Cardiac fibroblast (primary cell): ENCODE measurements at regions not wholly inside any gene's neighbourhood (a gene's known extent, or its start where the extent isn't known, plus 50 kb on each side); places are given as distances from the start of the nearest gene placed in this dataset.
A peak's percentile ranks its signal among the peaks of the same experiment; 100 is the strongest.

Experiments used
- DNase-seq, 2 donors: peaks; one replicate each; pipeline versions ENCODE4 v3.0.0 to v3.0.0-alpha.2; 2010; ENCODE audit warnings: low read depth in 2 of 2
- H3K4me3 ChIP-seq, 2 donors: replicated peaks in 1 of 2; 1 replicate in 1 of 2; 2 replicates in 1 of 2; pipeline ENCODE4 v1.5.1; 2011; ENCODE audit warnings: low read depth in 2 of 2, low read length in 2 of 2, mild to moderate bottlenecking in 2 of 2, moderate library complexity in 1 of 2
- TF ChIP-seq, protein P1 (sequence below): IDR thresholded peaks from one replicate; pipeline ENCODE4 v1.5.1; 2011; ENCODE audit warnings: low read depth, mild to moderate bottlenecking, low read length, inconsistent platforms

DNA sequence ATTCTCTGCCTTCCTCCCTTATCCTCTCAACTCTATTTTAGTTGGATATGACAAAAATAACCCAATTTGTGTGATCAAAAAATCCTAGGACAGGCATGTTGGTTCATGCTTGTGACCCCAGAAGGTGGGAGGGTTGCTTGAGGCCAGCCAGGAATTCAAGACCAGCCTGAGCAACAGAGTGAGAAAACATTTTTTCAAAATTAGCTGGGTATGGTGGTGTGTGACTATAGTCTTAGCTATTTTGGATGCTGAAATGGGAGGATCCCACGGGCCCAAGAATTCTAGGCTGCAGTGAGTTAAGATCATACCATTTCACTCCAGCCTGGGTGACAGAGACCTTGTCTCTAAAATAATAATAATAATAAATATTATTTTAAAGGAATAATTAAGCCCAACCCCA, 1383.1 kb upstream of the ADGRL2 start:
- H3K4me3 ChIP-seq = no peak overlapping the region
- TF ChIP-seq, protein P1, sequence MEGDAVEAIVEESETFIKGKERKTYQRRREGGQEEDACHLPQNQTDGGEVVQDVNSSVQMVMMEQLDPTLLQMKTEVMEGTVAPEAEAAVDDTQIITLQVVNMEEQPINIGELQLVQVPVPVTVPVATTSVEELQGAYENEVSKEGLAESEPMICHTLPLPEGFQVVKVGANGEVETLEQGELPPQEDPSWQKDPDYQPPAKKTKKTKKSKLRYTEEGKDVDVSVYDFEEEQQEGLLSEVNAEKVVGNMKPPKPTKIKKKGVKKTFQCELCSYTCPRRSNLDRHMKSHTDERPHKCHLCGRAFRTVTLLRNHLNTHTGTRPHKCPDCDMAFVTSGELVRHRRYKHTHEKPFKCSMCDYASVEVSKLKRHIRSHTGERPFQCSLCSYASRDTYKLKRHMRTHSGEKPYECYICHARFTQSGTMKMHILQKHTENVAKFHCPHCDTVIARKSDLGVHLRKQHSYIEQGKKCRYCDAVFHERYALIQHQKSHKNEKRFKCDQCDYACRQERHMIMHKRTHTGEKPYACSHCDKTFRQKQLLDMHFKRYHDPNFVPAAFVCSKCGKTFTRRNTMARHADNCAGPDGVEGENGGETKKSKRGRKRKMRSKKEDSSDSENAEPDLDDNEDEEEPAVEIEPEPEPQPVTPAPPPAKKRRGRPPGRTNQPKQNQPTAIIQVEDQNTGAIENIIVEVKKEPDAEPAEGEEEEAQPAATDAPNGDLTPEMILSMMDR = no peak
- DNase-seq = peak; percentile 41 to 78

DNA sequence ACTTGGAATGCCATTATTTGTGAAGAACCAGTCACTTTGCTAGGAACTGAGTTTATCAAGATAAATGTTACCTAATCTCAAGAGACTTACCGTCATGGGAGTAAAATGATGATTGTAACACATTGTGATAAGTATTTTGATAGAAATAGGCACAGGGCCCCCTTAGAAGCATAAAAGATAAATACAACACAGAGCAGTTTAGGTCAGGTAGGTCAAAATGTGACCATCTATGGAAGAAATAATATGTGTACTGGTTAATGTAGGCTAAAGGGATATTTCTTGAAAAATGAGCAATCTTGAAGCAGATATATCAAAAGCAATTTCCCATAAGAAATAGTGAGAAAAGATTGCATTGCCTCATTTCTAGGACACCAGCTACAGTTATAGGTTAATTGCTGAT, 1386.8 kb upstream of the ADGRL2 start:
- DNase-seq = no peak
- H3K4me3 ChIP-seq = no peak overlapping the region
- TF ChIP-seq, protein P1 = no peak

DNA sequence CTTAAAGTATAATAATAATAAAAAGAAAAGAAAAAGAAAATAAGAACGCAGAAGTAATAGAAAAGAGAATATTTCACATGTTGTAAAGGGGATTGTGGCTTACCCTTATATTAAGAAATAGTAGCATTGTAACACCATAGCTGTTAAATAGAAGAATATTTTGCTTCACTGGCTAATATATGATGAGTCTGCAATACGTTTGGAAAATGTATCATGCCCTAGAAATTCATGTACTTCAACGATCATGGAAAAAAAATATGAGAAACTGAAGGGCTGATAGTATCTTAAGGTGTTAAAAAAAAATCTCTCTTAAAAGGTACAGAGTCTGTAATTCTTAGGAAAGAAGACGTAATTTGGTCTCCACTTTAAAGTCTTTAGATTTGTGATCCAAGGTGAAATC, 1390.5 kb upstream of the ADGRL2 start:
- H3K4me3 ChIP-seq = no peak overlapping the region
- TF ChIP-seq, protein P1 = no peak
- no peak for DNase-seq

DNA sequence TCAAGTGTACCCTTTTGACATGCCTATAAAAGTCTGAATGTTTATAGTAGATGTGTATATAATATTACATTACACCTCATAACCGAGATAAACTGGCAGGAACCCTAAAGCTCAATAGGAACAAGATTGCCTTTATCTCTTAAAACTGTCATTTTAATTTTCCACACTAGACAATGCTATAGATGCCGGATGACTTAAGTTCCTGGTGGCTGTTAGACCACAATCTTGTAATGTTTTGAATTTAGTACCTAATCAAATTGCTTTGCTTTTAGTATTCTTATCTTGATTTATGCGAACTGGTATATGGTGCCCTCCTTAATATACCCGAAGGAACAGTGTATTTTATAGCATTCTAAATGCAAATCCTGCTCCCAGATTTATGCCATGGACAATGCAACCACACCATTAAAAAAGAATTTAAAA, 1397.0 kb upstream of the ADGRL4 start:
- DNase-seq = no peak
- no peak overlapping the region for H3K4me3 ChIP-seq
- TF ChIP-seq, protein P1 = no peak

DNA sequence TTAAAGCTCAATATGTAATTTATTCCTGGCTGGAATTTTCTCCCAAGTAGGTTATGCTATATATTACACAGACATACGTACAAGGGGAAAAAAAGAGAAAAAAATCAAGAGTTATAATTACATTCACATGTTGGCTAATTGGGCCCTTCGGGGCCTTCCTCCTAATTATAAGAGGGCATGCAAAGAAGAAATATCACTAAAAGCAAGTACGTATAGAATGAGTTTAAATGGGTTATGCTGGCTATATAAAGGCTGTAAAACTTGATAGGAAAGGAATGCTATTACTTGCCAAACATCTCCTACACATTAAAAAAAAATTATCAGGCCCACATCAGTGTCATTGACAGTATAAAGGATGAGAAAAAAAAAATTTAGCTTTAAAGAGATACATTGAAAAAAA, 1396.1 kb upstream of the ADGRL4 start:
- TF ChIP-seq, protein P1 = no peak
- DNase-seq = no peak
- no peak overlapping the region for H3K4me3 ChIP-seq

DNA sequence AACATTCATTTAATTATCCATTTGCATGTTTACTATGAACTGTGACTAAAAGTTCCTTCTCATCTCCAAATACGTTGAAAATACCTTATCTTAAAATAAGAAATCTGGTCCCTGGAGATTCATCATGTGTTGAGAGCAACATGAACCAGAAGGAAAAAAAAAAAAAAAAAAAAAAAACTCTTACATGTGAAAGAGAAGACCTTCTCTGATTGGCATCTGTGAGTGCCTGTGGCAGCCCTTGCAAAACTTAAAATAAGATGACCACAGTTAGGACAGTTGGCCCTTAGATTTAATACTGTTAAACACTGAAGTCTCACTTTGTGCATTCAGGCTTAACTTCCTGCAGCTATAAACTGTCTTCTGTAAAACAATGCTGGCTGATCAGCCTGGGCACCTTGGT, 1395.2 kb upstream of the ADGRL4 start:
- DNase-seq = peak in 1 of 2 donors; percentile 9
- TF ChIP-seq, protein P1 = no peak
- no peak overlapping the region for H3K4me3 ChIP-seq

DNA sequence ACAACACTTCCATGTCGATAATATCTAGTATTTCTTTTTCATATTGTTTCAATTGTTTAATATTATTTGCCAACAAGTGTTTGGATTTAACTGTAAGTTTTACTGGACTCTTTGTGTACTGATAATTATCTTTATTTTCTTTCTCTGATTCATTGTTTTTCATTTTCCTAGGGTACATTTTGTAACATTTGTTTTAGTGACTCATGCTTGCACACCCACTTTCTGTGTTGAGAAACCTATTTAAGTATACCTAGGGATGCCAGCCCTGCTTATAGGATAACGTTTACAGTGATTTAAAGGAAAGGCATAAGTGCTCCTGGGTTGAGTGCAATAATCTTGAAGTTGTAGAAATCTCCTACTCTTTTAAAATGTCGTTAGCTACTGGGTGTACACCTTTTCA, 1386.0 kb upstream of the ADGRL4 start:
- H3K4me3 ChIP-seq = no peak overlapping the region
- TF ChIP-seq, protein P1 = no peak
- DNase-seq = peak; percentile 61 to 82
